ENCODE measurements at regions not wholly inside any gene's neighbourhood (a gene's known extent, or its start where the extent isn't known, plus 50 kb on each side); places are given as distances from the start of the nearest gene placed in this dataset.

DNA sequence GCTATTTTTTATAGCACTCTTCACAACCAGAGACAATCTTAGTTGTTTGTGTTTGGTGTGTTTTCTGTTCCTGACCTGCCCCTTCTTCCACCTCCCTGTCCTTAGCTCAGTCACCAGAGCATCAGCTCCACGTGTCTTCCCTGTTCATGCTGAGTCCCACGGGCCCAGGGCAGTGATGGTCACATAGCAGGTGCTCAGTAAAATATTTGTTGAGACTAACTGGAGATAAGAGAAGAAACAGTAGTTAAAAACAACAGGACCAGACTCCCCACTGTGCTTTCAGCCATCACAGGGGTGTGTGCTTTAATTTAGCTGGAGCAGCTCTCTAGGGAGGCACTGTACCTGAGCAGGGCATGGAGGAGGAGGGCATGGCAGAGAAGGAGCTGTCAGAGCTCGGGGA is 307.3 kb upstream of the ZNF32 start:
- no peak overlapping the region for H3K27ac ChIP-seq (ENCODE audit: low read length)
- in situ Hi-C loops (cut with HindIII; ENCODE audit: low pct_unique_long_range_greater_than_20kb, low sequenced_read_pairs) (no loop called here), intact Hi-C loops (cut with micrococcal nuclease; ENCODE audit: unreplicated experiment) (loop anchor here (10.0 kb wide), 1 partner anchor 59 kb away; no protein-coding TSS in a partner anchor)
- no peak overlapping the region for H3K4me3 ChIP-seq (ENCODE audit: low read depth in 2 of 2, low read length in 2 of 2)
- H3K36me3 ChIP-seq (ENCODE audit: control insufficient read depth, insufficient read depth, low read length) = no peaks in the 10 kb centered on the region
- DNase-seq (ENCODE audit: low read depth, low spot score) (no peak), ATAC-seq (no peak)
- no peaks in the 10 kb centered on the region for H3K9me3 ChIP-seq (ENCODE audit: control insufficient read depth, insufficient read depth, low read depth, low read length)
- BruUV-seq (replicated peaks) = no TSS peak
- TF ChIP-seq POLR2AphosphoS5 (IDR thresholded peaks at IDR 0.05; ENCODE audit: low read depth, low read length) (no peak), SIN3A (IDR thresholded peaks at IDR 0.05; ENCODE audit: borderline replicate concordance, insufficient read depth, low read depth, low read length) (no peak)
- TF ChIP-seq, protein P1, sequence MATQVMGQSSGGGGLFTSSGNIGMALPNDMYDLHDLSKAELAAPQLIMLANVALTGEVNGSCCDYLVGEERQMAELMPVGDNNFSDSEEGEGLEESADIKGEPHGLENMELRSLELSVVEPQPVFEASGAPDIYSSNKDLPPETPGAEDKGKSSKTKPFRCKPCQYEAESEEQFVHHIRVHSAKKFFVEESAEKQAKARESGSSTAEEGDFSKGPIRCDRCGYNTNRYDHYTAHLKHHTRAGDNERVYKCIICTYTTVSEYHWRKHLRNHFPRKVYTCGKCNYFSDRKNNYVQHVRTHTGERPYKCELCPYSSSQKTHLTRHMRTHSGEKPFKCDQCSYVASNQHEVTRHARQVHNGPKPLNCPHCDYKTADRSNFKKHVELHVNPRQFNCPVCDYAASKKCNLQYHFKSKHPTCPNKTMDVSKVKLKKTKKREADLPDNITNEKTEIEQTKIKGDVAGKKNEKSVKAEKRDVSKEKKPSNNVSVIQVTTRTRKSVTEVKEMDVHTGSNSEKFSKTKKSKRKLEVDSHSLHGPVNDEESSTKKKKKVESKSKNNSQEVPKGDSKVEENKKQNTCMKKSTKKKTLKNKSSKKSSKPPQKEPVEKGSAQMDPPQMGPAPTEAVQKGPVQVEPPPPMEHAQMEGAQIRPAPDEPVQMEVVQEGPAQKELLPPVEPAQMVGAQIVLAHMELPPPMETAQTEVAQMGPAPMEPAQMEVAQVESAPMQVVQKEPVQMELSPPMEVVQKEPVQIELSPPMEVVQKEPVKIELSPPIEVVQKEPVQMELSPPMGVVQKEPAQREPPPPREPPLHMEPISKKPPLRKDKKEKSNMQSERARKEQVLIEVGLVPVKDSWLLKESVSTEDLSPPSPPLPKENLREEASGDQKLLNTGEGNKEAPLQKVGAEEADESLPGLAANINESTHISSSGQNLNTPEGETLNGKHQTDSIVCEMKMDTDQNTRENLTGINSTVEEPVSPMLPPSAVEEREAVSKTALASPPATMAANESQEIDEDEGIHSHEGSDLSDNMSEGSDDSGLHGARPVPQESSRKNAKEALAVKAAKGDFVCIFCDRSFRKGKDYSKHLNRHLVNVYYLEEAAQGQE (IDR thresholded peaks at IDR 0.05; ENCODE audit: insufficient read depth in 1 of 2, low read depth in 2 of 2, low read length in 1 of 2) = no peak
- ChIA-PET CTCF (no interaction called here), POLR2A (no interaction called here)
- H3K27me3 ChIP-seq (ENCODE audit: control insufficient read depth, insufficient read depth, low read length) = no peaks in the 10 kb centered on the region; the same call in 1 of the 2 replicates
- H3K4me1 ChIP-seq (ENCODE audit: control insufficient read depth, insufficient read depth, low read length) = no peaks in the 10 kb centered on the region

DNA sequence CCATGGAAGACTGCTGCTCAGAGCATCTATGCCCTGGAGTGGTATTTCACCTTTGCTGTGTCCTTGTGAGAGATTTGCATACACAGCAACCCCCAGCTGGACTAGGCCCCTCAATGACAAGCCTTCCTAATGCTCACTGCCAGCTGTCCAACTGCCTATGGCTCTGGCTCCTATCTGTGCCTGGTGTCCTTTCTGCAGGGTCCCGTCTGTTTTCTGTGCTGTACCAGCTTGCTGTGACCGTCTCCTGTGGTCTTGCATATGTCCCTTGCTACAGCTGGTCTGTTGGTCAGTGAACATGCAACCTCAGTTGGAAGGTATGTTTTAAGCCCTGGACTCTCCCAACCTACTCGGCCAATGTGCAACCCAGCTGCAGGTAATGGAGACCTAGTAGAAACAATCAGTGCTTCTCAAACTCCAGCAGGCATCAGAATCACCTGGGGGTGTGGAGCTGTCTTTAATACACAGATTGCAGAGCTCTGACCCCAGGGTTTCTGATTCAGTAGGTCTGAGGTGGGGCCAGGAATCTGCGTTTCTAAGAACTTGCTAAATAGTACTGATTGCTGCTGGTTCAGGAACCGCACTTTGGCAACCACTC is 306.4 kb upstream of the ZNF32 start:
- in situ Hi-C loops (cut with HindIII; ENCODE audit: low pct_unique_long_range_greater_than_20kb, low sequenced_read_pairs) = no loop called here
- BruUV-seq (replicated peaks) = no TSS peak
- intact Hi-C loops (cut with micrococcal nuclease; ENCODE audit: unreplicated experiment) = loop anchor here (10.0 kb wide), 1 partner anchor 60 kb away; no protein-coding TSS in a partner anchor
- POLR2A ChIA-PET = no interaction called here
- Histone ChIP-seq H3K4me1 (ENCODE audit: control insufficient read depth, insufficient read depth, low read length) (no peaks in the 10 kb centered on the region), H3K9me3 (ENCODE audit: control insufficient read depth, insufficient read depth, low read depth, low read length) (no peaks in the 10 kb centered on the region), H3K36me3 (ENCODE audit: control insufficient read depth, insufficient read depth, low read length) (no peaks in the 10 kb centered on the region), H3K4me3 (ENCODE audit: low read depth in 2 of 2, low read length in 2 of 2) (no peak overlapping the region), H3K27ac (ENCODE audit: low read length) (no peak overlapping the region), H3K27me3 (ENCODE audit: control insufficient read depth, insufficient read depth, low read length) (no peaks in the 10 kb centered on the region; the same call in 1 of the 2 replicates)
- CTCF ChIA-PET = no interaction called here
- DNase-seq (ENCODE audit: low read depth, low spot score) = no peak
- TF ChIP-seq, protein P2, sequence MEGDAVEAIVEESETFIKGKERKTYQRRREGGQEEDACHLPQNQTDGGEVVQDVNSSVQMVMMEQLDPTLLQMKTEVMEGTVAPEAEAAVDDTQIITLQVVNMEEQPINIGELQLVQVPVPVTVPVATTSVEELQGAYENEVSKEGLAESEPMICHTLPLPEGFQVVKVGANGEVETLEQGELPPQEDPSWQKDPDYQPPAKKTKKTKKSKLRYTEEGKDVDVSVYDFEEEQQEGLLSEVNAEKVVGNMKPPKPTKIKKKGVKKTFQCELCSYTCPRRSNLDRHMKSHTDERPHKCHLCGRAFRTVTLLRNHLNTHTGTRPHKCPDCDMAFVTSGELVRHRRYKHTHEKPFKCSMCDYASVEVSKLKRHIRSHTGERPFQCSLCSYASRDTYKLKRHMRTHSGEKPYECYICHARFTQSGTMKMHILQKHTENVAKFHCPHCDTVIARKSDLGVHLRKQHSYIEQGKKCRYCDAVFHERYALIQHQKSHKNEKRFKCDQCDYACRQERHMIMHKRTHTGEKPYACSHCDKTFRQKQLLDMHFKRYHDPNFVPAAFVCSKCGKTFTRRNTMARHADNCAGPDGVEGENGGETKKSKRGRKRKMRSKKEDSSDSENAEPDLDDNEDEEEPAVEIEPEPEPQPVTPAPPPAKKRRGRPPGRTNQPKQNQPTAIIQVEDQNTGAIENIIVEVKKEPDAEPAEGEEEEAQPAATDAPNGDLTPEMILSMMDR (IDR thresholded peaks at IDR 0.05) = no peak
- TF ChIP-seq POLR2AphosphoS5 (IDR thresholded peaks at IDR 0.05; ENCODE audit: low read depth, low read length) = no peak
- TF ChIP-seq, protein P1 (IDR thresholded peaks at IDR 0.05; ENCODE audit: insufficient read depth in 1 of 2, low read depth in 2 of 2, low read length in 1 of 2) = no peak
- TF ChIP-seq TCF7L2 (IDR thresholded peaks at IDR 0.05; ENCODE audit: low read depth, low read length) = no peak
- ATAC-seq = no peak
